ENCODE measurements at regions not wholly inside any gene's neighbourhood (a gene's known extent, or its start where the extent isn't known, plus 50 kb on each side); places are given as distances from the start of the nearest gene placed in this dataset.

GRCh38 chr2:34523958-34524514 lies 924.9 kb upstream of the FAM98A start:
- Histone ChIP-seq H3K27me3 (replicated peaks in 1 of 2; ENCODE audit: control insufficient read depth in 2 of 2, insufficient read depth in 2 of 2, low read length in 1 of 2) (no peaks in the 10 kb centered on the region), H3K4me1 (ENCODE audit: control insufficient read depth, insufficient read depth, low read length) (no peaks in the 10 kb centered on the region), H3K27ac (ENCODE audit: control insufficient read depth, insufficient read depth) (no peak overlapping the region), H3K9me3 (replicated peaks; ENCODE audit: control insufficient read depth, insufficient read depth, low read length) (no peaks in the 10 kb centered on the region), H3K9ac (ENCODE audit: control insufficient read depth, insufficient read depth, low read length) (no peak overlapping the region), H3K79me2 (ENCODE audit: control insufficient read depth, insufficient read depth, low read length) (no peaks in the 10 kb centered on the region), H4K20me1 (ENCODE audit: control insufficient read depth, insufficient read depth) (no peaks in the 10 kb centered on the region), H3K4me2 (ENCODE audit: control insufficient read depth, insufficient read depth) (no peak overlapping the region), H3K36me3 (ENCODE audit: control insufficient read depth in 2 of 2, insufficient read depth in 2 of 2, low read length in 1 of 2) (no peaks in the 10 kb centered on the region), H3K4me3 (no peak overlapping the region), H2AFZ (ENCODE audit: control insufficient read depth, low read depth, low read length) (no peak overlapping the region)
- intact Hi-C loops (cut with micrococcal nuclease; ENCODE audit: unreplicated experiment) = no loop called here
- ATAC-seq = no peak
- DNase-seq (ENCODE audit: low read depth, low spot score) = no peak
- in situ Hi-C loops (cut with MboI) = no loop called here
- ChIA-PET SMC1A (ENCODE audit: uncharacterized antibody, unreplicated experiment) (no interaction called here), RAD21 (ENCODE audit: unreplicated experiment) (no interaction called here), CTCF (no interaction called here), POLR2A (no interaction called here)
- BruUV-seq (replicated peaks) = no TSS peak
- no peak for FAIRE-seq
- WGBS (ENCODE audit: insufficient coverage, insufficient replicate concordance, low lambda C conversion rate, missing lambda C conversion rate) = 0% methylated on average over 3 of the region's 3 CpGs
- no peak for TF ChIP-seq PKNOX1 (IDR thresholded peaks at IDR 0.05)
- TF ChIP-seq SUZ12 (IDR thresholded peaks at IDR 0.05; ENCODE audit: unreplicated experiment) = no peak
- no peak for TF ChIP-seq ELK1 (IDR thresholded peaks at IDR 0.05; ENCODE audit: low read depth, low read length)
- TF ChIP-seq, protein P1, sequence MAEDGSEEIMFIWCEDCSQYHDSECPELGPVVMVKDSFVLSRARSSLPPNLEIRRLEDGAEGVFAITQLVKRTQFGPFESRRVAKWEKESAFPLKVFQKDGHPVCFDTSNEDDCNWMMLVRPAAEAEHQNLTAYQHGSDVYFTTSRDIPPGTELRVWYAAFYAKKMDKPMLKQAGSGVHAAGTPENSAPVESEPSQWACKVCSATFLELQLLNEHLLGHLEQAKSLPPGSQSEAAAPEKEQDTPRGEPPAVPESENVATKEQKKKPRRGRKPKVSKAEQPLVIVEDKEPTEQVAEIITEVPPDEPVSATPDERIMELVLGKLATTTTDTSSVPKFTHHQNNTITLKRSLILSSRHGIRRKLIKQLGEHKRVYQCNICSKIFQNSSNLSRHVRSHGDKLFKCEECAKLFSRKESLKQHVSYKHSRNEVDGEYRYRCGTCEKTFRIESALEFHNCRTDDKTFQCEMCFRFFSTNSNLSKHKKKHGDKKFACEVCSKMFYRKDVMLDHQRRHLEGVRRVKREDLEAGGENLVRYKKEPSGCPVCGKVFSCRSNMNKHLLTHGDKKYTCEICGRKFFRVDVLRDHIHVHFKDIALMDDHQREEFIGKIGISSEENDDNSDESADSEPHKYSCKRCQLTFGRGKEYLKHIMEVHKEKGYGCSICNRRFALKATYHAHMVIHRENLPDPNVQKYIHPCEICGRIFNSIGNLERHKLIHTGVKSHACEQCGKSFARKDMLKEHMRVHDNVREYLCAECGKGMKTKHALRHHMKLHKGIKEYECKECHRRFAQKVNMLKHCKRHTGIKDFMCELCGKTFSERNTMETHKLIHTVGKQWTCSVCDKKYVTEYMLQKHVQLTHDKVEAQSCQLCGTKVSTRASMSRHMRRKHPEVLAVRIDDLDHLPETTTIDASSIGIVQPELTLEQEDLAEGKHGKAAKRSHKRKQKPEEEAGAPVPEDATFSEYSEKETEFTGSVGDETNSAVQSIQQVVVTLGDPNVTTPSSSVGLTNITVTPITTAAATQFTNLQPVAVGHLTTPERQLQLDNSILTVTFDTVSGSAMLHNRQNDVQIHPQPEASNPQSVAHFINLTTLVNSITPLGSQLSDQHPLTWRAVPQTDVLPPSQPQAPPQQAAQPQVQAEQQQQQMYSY (CRISPR knock-in tag; IDR thresholded peaks at IDR 0.05) = no peak
- no peak for TF ChIP-seq FOS (IDR thresholded peaks at IDR 0.05; ENCODE audit: borderline replicate concordance, extremely low read depth, insufficient read length)
- TF ChIP-seq, protein P2, sequence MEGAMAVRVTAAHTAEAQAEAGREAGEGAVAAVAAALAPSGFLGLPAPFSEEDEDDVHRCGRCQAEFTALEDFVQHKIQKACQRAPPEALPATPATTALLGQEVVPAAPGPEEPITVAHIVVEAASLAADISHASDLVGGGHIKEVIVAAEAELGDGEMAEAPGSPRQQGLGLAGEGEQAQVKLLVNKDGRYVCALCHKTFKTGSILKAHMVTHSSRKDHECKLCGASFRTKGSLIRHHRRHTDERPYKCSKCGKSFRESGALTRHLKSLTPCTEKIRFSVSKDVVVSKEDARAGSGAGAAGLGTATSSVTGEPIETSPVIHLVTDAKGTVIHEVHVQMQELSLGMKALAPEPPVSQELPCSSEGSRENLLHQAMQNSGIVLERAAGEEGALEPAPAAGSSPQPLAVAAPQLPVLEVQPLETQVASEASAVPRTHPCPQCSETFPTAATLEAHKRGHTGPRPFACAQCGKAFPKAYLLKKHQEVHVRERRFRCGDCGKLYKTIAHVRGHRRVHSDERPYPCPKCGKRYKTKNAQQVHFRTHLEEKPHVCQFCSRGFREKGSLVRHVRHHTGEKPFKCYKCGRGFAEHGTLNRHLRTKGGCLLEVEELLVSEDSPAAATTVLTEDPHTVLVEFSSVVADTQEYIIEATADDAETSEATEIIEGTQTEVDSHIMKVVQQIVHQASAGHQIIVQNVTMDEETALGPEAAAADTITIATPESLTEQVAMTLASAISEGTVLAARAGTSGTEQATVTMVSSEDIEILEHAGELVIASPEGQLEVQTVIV (IDR thresholded peaks at IDR 0.05; ENCODE audit: borderline replicate concordance, partially characterized antibody) = no peak
- no peak for TF ChIP-seq NR2F1 (conservative IDR thresholded peaks at IDR 0.05)
- no peak for TF ChIP-seq SREBF1 (IDR thresholded peaks at IDR 0.05; ENCODE audit: low read length)
- TF ChIP-seq KLF5 (IDR thresholded peaks at IDR 0.05; ENCODE audit: partially characterized antibody) = no peak
- TF ChIP-seq GATAD2B (conservative IDR thresholded peaks at IDR 0.05; ENCODE audit: low read depth) = no peak
- no peak for TF ChIP-seq TCF3 (IDR thresholded peaks at IDR 0.05; ENCODE audit: borderline replicate concordance, insufficient read depth, low read depth, low read length)
- no peak for TF ChIP-seq NR2C1 (IDR thresholded peaks at IDR 0.05)
- TF ChIP-seq BMI1 (IDR thresholded peaks at IDR 0.05; ENCODE audit: borderline replicate concordance) = no peak
- TF ChIP-seq CEBPB (IDR thresholded peaks at IDR 0.05; ENCODE audit: borderline replicate concordance in 1 of 2, low read depth in 2 of 2, low read length in 2 of 2) = no peak
- no peak for TF ChIP-seq ZNF384 (IDR thresholded peaks at IDR 0.05; ENCODE audit: borderline replicate concordance, low read depth, low read length)

Data from GM12878 (cell line).